ENCODE measurements at regions not wholly inside any gene's neighbourhood (a gene's known extent, or its start where the extent isn't known, plus 50 kb on each side); places are given as distances from the start of the nearest gene placed in this dataset.

DNA sequence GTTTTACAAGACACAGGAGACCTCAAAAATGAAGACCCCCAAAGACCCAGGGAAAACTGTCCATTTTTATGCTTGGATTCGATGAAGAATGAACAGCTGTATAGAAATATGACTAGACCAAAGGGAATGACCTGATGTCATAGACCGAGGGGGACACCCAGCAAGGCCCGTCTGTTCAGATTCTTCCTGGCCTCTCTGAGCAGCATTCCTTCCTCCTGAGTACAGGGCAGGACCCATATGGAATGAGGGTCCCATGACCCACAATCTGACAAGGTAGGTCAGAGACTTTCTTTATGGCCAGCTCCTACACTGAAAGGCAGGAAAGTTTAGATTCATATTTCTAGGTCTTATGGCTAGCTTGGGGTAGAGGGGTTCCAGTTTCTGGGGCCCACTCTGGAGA, 356.0 kb downstream of the GATA3 start:
- ChIA-PET POLR2A (no interaction called here), SMC1A (ENCODE audit: uncharacterized antibody, unreplicated experiment) (no interaction called here), RAD21 (ENCODE audit: unreplicated experiment) (interaction anchor here (0.6 kb wide), 1 partner anchor 59 kb away, joined by 3 read pairs; no protein-coding TSS in a partner anchor), CTCF (interaction anchor here (0.8 kb wide), 1 partner anchor 15 kb away, joined by 3 read pairs; no protein-coding TSS in a partner anchor)
- Histone ChIP-seq H4K20me1 (ENCODE audit: control insufficient read depth, insufficient read depth) (no peaks in the 10 kb centered on the region), H3K27me3 (replicated peaks in 1 of 2; ENCODE audit: control insufficient read depth in 2 of 2, insufficient read depth in 2 of 2, low read length in 1 of 2) (no peaks in the 10 kb centered on the region), H3K4me1 (ENCODE audit: control insufficient read depth, insufficient read depth, low read length) (no peaks in the 10 kb centered on the region), H3K27ac (ENCODE audit: control insufficient read depth, insufficient read depth) (no peak overlapping the region), H3K79me2 (ENCODE audit: control insufficient read depth, insufficient read depth, low read length) (no peaks in the 10 kb centered on the region), H3K4me3 (no peak overlapping the region), H3K36me3 (ENCODE audit: control insufficient read depth in 2 of 2, insufficient read depth in 2 of 2, low read length in 1 of 2) (no peaks in the 10 kb centered on the region), H2AFZ (ENCODE audit: control insufficient read depth, low read depth, low read length) (no peak overlapping the region), H3K9ac (ENCODE audit: control insufficient read depth, insufficient read depth, low read length) (no peak overlapping the region), H3K4me2 (ENCODE audit: control insufficient read depth, insufficient read depth) (no peak overlapping the region), H3K9me3 (replicated peaks; ENCODE audit: control insufficient read depth, insufficient read depth, low read length) (no peaks in the 10 kb centered on the region)
- TF ChIP-seq RAD21 (IDR thresholded peaks at IDR 0.05; ENCODE audit: insufficient read depth, low read depth, low read length) (no peak), ESRRA (IDR thresholded peaks at IDR 0.05; ENCODE audit: low read length) (no peak), KAT2A (conservative IDR thresholded peaks at IDR 0.05; ENCODE audit: control insufficient read depth, low read depth, low read length) (no peak), SUZ12 (IDR thresholded peaks at IDR 0.05; ENCODE audit: unreplicated experiment) (no peak), NFYA (IDR thresholded peaks at IDR 0.05; ENCODE audit: borderline replicate concordance, low read depth, low read length) (no peak), YBX1 (IDR thresholded peaks at IDR 0.05) (no peak), JUND (IDR thresholded peaks at IDR 0.05; ENCODE audit: low read depth, low read length) (no peak), CREM (IDR thresholded peaks at IDR 0.05; ENCODE audit: low read depth) (no peak), YY1 (IDR thresholded peaks at IDR 0.05; ENCODE audit: low read depth, low read length) (no peak), MTA2 (IDR thresholded peaks at IDR 0.05; ENCODE audit: low read depth) (no peak), FOXK2 (IDR thresholded peaks at IDR 0.05) (no peak), RBBP5 (conservative IDR thresholded peaks at IDR 0.05) (no peak), CBFB (IDR thresholded peaks at IDR 0.05; ENCODE audit: low read depth) (no peak), ZZZ3 (IDR thresholded peaks at IDR 0.05; ENCODE audit: control insufficient read depth, insufficient read length, low read depth) (no peak), BHLHE40 (IDR thresholded peaks at IDR 0.05; ENCODE audit: borderline replicate concordance in 1 of 2, low read depth in 2 of 2, low read length in 1 of 2) (no peak), POLR2A (IDR thresholded peaks at IDR 0.05; ENCODE audit: low read depth, low read length) (no peak)
- TF ChIP-seq, protein P1, sequence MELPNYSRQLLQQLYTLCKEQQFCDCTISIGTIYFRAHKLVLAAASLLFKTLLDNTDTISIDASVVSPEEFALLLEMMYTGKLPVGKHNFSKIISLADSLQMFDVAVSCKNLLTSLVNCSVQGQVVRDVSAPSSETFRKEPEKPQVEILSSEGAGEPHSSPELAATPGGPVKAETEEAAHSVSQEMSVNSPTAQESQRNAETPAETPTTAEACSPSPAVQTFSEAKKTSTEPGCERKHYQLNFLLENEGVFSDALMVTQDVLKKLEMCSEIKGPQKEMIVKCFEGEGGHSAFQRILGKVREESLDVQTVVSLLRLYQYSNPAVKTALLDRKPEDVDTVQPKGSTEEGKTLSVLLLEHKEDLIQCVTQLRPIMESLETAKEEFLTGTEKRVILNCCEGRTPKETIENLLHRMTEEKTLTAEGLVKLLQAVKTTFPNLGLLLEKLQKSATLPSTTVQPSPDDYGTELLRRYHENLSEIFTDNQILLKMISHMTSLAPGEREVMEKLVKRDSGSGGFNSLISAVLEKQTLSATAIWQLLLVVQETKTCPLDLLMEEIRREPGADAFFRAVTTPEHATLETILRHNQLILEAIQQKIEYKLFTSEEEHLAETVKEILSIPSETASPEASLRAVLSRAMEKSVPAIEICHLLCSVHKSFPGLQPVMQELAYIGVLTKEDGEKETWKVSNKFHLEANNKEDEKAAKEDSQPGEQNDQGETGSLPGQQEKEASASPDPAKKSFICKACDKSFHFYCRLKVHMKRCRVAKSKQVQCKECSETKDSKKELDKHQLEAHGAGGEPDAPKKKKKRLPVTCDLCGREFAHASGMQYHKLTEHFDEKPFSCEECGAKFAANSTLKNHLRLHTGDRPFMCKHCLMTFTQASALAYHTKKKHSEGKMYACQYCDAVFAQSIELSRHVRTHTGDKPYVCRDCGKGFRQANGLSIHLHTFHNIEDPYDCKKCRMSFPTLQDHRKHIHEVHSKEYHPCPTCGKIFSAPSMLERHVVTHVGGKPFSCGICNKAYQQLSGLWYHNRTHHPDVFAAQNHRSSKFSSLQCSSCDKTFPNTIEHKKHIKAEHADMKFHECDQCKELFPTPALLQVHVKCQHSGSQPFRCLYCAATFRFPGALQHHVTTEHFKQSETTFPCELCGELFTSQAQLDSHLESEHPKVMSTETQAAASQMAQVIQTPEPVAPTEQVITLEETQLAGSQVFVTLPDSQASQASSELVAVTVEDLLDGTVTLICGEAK (IDR thresholded peaks at IDR 0.05; ENCODE audit: borderline replicate concordance): no peak
- TF ChIP-seq, protein P2, sequence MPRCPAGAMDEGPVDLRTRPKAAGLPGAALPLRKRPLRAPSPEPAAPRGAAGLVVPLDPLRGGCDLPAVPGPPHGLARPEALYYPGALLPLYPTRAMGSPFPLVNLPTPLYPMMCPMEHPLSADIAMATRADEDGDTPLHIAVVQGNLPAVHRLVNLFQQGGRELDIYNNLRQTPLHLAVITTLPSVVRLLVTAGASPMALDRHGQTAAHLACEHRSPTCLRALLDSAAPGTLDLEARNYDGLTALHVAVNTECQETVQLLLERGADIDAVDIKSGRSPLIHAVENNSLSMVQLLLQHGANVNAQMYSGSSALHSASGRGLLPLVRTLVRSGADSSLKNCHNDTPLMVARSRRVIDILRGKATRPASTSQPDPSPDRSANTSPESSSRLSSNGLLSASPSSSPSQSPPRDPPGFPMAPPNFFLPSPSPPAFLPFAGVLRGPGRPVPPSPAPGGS (IDR thresholded peaks at IDR 0.05; ENCODE audit: borderline replicate concordance, insufficient read depth, low read depth, low read length, poor library complexity, severe bottlenecking): no peak
- TF ChIP-seq, protein P3, sequence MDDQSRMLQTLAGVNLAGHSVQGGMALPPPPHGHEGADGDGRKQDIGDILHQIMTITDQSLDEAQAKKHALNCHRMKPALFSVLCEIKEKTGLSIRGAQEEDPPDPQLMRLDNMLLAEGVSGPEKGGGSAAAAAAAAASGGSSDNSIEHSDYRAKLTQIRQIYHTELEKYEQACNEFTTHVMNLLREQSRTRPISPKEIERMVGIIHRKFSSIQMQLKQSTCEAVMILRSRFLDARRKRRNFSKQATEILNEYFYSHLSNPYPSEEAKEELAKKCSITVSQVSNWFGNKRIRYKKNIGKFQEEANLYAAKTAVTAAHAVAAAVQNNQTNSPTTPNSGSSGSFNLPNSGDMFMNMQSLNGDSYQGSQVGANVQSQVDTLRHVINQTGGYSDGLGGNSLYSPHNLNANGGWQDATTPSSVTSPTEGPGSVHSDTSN (IDR thresholded peaks at IDR 0.05; ENCODE audit: insufficient replicate concordance, low read depth, low read length): no peak
- in situ Hi-C loops (cut with MboI) (no loop called here), intact Hi-C loops (cut with micrococcal nuclease; ENCODE audit: unreplicated experiment) (no loop called here)
- ATAC-seq (no peak), FAIRE-seq (no peak), DNase-seq (ENCODE audit: low read depth, low spot score) (no peak)
- WGBS (ENCODE audit: insufficient coverage, insufficient replicate concordance, low lambda C conversion rate, missing lambda C conversion rate): 13% methylated on average over 3 of the region's 3 CpGs
- no TSS peak for BruUV-seq (replicated peaks)
